GM12874 (cell line): ENCODE measurements at regions not wholly inside any gene's neighbourhood (a gene's known extent, or its start where the extent isn't known, plus 50 kb on each side); places are given as distances from the start of the nearest gene placed in this dataset.

Experiments used
- TF ChIP-seq, protein P1 (sequence below): IDR thresholded peaks from 2 replicates; pipeline ENCODE4 v1.5.1; 2011; ENCODE audit warnings: low read depth, mild to moderate bottlenecking, control low read depth, low read length, moderate library complexity; ENCODE audit not compliant: insufficient read depth

DNA sequence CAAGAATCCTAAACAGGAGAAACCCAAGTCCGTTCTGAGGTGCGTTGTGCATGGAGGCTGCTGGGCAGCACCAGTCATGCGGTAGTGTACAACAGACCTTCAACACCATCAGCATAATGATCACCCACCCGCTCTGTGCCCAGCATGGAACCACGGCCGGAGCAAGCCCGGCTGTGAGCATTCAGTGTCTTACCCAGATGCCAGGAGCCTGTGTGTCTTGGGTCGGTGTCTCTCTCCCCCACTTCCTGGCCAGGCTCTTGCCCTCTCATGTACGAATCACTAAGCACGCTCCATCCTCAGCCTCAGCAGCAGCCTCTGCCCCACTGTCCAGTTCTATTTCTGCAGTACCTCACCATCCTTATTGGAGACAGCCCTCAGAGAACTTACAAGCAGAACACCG is 231.6 kb upstream of the IRS2 start:
- TF ChIP-seq, protein P1, sequence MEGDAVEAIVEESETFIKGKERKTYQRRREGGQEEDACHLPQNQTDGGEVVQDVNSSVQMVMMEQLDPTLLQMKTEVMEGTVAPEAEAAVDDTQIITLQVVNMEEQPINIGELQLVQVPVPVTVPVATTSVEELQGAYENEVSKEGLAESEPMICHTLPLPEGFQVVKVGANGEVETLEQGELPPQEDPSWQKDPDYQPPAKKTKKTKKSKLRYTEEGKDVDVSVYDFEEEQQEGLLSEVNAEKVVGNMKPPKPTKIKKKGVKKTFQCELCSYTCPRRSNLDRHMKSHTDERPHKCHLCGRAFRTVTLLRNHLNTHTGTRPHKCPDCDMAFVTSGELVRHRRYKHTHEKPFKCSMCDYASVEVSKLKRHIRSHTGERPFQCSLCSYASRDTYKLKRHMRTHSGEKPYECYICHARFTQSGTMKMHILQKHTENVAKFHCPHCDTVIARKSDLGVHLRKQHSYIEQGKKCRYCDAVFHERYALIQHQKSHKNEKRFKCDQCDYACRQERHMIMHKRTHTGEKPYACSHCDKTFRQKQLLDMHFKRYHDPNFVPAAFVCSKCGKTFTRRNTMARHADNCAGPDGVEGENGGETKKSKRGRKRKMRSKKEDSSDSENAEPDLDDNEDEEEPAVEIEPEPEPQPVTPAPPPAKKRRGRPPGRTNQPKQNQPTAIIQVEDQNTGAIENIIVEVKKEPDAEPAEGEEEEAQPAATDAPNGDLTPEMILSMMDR: no peak

DNA sequence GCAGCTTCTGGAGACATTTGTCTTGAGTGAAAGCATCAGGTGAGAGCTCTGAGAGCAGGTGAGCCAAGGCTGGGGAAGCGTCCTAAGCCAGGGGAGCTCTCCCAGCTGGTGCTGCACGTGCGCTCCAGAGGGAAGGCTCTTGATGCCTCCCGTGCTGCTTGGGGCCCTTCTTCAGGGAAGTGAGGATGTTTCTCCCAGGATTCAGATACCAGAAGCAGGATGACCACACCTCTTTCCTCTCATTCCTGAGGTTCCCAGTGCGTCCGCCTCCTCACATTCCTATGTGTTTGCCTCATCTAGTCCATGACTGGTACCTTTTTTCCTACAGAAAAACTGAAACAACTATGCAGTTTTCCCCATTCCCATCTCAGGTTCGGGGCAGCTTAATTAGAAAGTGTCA is 231.0 kb upstream of the IRS2 start:
- TF ChIP-seq, protein P1: no peak

- TF ChIP-seq, protein P1: no peak
Measured at GRCh38 chr13:110015253-110015652, 228.9 kb upstream of the IRS2 start.

GRCh38 chr13:110014719-110015118 is 228.3 kb upstream of the IRS2 start:
- TF ChIP-seq, protein P1: no peak

GRCh38 chr13:110012102-110012739 is 225.8 kb upstream of the IRS2 start:
- TF ChIP-seq, protein P1: no peak

- TF ChIP-seq, protein P1: no peak
Measured at GRCh38 chr13:110010404-110011138, 224.2 kb upstream of the IRS2 start.

GRCh38 chr13:110008816-110009215 is 222.4 kb upstream of the IRS2 start:
- TF ChIP-seq, protein P1: no peak
